ENCODE measurements at regions not wholly inside any gene's neighbourhood (a gene's known extent, or its start where the extent isn't known, plus 50 kb on each side); places are given as distances from the start of the nearest gene placed in this dataset.

GRCh38 chr22:47630741-47631534 is 868.5 kb downstream of the TBC1D22A start:
- TF ChIP-seq, protein P1, sequence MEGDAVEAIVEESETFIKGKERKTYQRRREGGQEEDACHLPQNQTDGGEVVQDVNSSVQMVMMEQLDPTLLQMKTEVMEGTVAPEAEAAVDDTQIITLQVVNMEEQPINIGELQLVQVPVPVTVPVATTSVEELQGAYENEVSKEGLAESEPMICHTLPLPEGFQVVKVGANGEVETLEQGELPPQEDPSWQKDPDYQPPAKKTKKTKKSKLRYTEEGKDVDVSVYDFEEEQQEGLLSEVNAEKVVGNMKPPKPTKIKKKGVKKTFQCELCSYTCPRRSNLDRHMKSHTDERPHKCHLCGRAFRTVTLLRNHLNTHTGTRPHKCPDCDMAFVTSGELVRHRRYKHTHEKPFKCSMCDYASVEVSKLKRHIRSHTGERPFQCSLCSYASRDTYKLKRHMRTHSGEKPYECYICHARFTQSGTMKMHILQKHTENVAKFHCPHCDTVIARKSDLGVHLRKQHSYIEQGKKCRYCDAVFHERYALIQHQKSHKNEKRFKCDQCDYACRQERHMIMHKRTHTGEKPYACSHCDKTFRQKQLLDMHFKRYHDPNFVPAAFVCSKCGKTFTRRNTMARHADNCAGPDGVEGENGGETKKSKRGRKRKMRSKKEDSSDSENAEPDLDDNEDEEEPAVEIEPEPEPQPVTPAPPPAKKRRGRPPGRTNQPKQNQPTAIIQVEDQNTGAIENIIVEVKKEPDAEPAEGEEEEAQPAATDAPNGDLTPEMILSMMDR (IDR thresholded peaks at IDR 0.05), result no peak
- no peak for TF ChIP-seq POLR2A (IDR thresholded peaks at IDR 0.05)

Measured in esophagus squamous epithelium (tissue), 4 donors.